RWPE2 (cell line): ENCODE measurements at regions not wholly inside any gene's neighbourhood (a gene's known extent, or its start where the extent isn't known, plus 50 kb on each side); places are given as distances from the start of the nearest gene placed in this dataset.
"Not testable (repeated sequence)": the region's sequence is repeated elsewhere in the genome, so short reads cannot be mapped to it uniquely, and the experiment has no call there.

Source experiments
- ATAC-seq: fragments of 200-7000 bp; cut with Tn5 transposase; 3 replicates; pipeline ENCODE4 v1.9.1; 2021; ENCODE audit warnings: low read depth
- DNase-seq: peaks from one replicate; pipeline ENCODE4 v3.0.0-alpha.2; 2020; ENCODE audit warnings: low spot score
- H3K27ac ChIP-seq: fragments of 450-650 bp; 2 replicates; pipeline ENCODE4 v1.5.1; 2017; ENCODE audit warnings: mild to moderate bottlenecking; ENCODE audit not compliant: poor library complexity, severe bottlenecking
- H3K27me3 ChIP-seq: fragments of 250-450 bp; sonication (Bioruptor Pico); 2 replicates; pipeline ENCODE4 v1.5.1; 2021; ENCODE audit warnings: mild to moderate bottlenecking, moderate library complexity; ENCODE audit not compliant: insufficient read depth, poor library complexity, severe bottlenecking
- H3K36me3 ChIP-seq: fragments of 250-450 bp; sonication (Bioruptor Pico); 2 replicates; pipeline ENCODE4 v1.5.1; 2020; ENCODE audit warnings: low read depth, mild to moderate bottlenecking, moderate library complexity
- H3K4me1 ChIP-seq: fragments of 250-450 bp; sonication (Bioruptor Pico); 2 replicates; pipeline ENCODE4 v1.5.1; 2021; ENCODE audit warnings: mild to moderate bottlenecking, moderate library complexity; ENCODE audit not compliant: insufficient read depth, poor library complexity, severe bottlenecking
- H3K4me3 ChIP-seq: fragments of 250-450 bp; sonication (Bioruptor Pico); 2 replicates; pipeline ENCODE4 v1.5.1; 2021; ENCODE audit warnings: mild to moderate bottlenecking, moderate library complexity; ENCODE audit not compliant: severe bottlenecking
- H3K9me3 ChIP-seq: fragments of 250-450 bp; sonication (Bioruptor Pico); 2 replicates; pipeline ENCODE4 v1.5.1; 2021; ENCODE audit warnings: mild to moderate bottlenecking, moderate library complexity; ENCODE audit not compliant: severe bottlenecking
- CTCF ChIP-seq: fragments of 450-650 bp; IDR thresholded peaks from one replicate; pipeline ENCODE4 v1.5.1; 2017; ENCODE audit warnings: mild to moderate bottlenecking, moderate library complexity; ENCODE audit not compliant: poor library complexity, severe bottlenecking

GRCh38 chr6:164750128-164750527 is 559.3 kb downstream of the C6orf118 start:
- H3K27ac ChIP-seq: no peak overlapping the region
- H3K4me1 ChIP-seq: no peaks in the 10 kb centered on the region
- no peaks in the 10 kb centered on the region for H3K27me3 ChIP-seq
- DNase-seq: no peak
- no peaks in the 10 kb centered on the region for H3K9me3 ChIP-seq
- TF ChIP-seq CTCF: no peak
- ATAC-seq: no peak
- H3K36me3 ChIP-seq: no peaks in the 10 kb centered on the region
- no peak overlapping the region for H3K4me3 ChIP-seq

DNA sequence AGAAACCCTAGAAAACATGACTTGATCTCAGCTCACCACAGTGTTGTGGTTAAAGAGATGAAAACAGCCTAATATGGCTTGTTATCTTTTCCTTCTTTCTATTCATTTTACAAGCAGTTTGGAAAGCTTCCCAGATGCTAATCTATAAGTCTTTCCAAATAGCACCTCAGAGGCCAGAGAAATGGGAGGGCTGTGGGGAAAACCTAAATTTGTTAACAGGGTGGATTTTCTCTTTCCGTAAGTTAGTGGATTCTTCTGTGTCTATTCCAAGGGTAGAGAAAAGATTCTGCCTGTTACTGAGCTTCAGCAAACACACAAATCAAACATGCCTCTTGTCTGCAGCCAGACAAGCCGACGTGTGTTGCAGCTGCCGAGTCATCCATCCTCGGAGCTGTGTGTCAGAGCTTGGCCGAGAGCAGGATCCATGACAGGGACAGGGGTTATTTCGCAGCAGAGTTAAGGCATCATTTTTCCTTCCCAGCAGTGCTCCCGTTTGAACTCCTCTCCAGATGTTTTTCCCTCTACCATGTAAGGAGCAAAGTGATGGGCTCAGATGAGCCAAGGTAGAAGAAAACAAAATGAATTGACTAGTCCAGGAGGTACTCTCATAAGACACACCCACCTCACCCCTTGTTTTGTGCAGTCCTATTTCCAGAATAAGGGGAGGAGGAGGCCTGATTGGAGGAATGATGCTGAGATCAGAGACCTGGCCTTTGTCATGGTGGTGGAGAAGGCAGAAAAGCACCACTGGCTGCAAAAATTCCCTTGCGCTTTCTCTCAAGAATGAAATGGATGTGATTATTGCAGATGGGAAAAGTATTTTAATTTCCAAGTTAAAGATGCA is 560.0 kb downstream of the C6orf118 start:
- H3K36me3 ChIP-seq: no peaks in the 10 kb centered on the region
- DNase-seq (no peak), ATAC-seq (0 out of 3 replicates have a peak, but pooled peaks have one; percentile 31)
- no peak overlapping the region for H3K4me3 ChIP-seq
- no peak for TF ChIP-seq CTCF
- H3K4me1 ChIP-seq: no peaks in the 10 kb centered on the region
- no peak overlapping the region for H3K27ac ChIP-seq
- no peaks in the 10 kb centered on the region for H3K9me3 ChIP-seq
- H3K27me3 ChIP-seq: no peaks in the 10 kb centered on the region

GRCh38 chr6:164744301-164744700 is 565.1 kb downstream of the C6orf118 start:
- TF ChIP-seq CTCF: no peak
- Histone ChIP-seq H3K36me3 (no peaks in the 10 kb centered on the region), H3K27ac (no peak overlapping the region), H3K27me3 (no peaks in the 10 kb centered on the region), H3K9me3 (no peaks in the 10 kb centered on the region), H3K4me3 (no peak overlapping the region), H3K4me1 (no peaks in the 10 kb centered on the region)
- ATAC-seq: no peak
- no peak for DNase-seq

DNA sequence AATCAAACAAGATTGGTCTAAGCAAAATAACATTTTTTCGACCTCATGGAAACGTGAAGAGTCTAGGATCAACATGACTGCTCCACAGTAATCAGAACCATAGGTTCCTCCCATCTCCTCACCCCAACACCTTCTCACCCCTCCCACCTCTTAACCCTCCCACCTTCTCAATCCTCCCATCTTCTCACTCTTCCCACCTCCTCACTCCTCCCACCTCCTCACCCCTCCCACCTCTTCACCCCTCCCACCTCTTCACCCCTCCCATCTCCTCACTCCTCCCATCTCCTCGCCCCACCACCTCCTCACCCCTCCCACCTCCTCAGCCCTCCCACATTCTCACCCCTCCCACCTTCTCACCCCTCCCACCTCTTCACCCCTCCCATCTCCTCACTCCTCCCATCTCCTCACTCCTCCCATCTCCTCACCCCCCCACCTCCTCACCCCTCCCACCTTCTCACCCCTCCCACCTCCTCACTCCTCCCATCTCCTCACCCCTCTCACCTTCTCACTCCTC is 567.4 kb downstream of the C6orf118 start:
- DNase-seq (no peak), ATAC-seq (no peak)
- Histone ChIP-seq H3K9me3 (no peaks in the 10 kb centered on the region), H3K4me1 (no peaks in the 10 kb centered on the region), H3K4me3 (no peak overlapping the region), H3K27me3 (no peaks in the 10 kb centered on the region), H3K36me3 (no peaks in the 10 kb centered on the region), H3K27ac (no peak overlapping the region)
- no peak for TF ChIP-seq CTCF

GRCh38 chr6:164736090-164736489 is 573.3 kb downstream of the C6orf118 start:
- not testable (repeated sequence) for DNase-seq, H3K27ac ChIP-seq, H3K36me3 ChIP-seq, H3K27me3 ChIP-seq, H3K9me3 ChIP-seq, ATAC-seq, H3K4me1 ChIP-seq, H3K4me3 ChIP-seq
